Activated effector memory CD4-positive, alpha-beta T cell treated with anti-CD3 and anti-CD28 coated beads, Interleukin-2, amount 50 U/mL, for 16 hours (primary cell): ENCODE measurements at regions not wholly inside any gene's neighbourhood (a gene's known extent, or its start where the extent isn't known, plus 50 kb on each side); places are given as distances from the start of the nearest gene placed in this dataset.
"Not testable (repeated sequence)": the region's sequence is repeated elsewhere in the genome, so short reads cannot be mapped to it uniquely, and the experiment has no call there.

ENCODE experiments used
- DNase-seq: peaks from one replicate; pipeline ENCODE4 v3.0.0-alpha.2; 2020

GRCh38 chr3:21017115-21017852 is 733.7 kb downstream of the ZNF385D start:
- no peak for DNase-seq

- no peak for DNase-seq
Measured at GRCh38 chr3:21013566-21013965, 737.4 kb downstream of the ZNF385D start.

- no peak for DNase-seq
Measured at GRCh38 chr3:20999661-21000060, 751.3 kb downstream of the ZNF385D start.

GRCh38 chr3:20997183-20997582 is 753.8 kb downstream of the ZNF385D start:
- DNase-seq: no peak

- no peak for DNase-seq
Measured at GRCh38 chr3:20990896-20991295, 760.1 kb downstream of the ZNF385D start.

GRCh38 chr3:20989653-20990052 is 761.4 kb downstream of the ZNF385D start:
- DNase-seq: not testable (repeated sequence)

GRCh38 chr3:20984594-20985205 is 766.3 kb downstream of the ZNF385D start:
- no peak for DNase-seq

- DNase-seq: no peak
Measured at GRCh38 chr3:20975188-20975651, 775.8 kb downstream of the ZNF385D start.

GRCh38 chr3:20974396-20974795 is 776.6 kb downstream of the ZNF385D start:
- DNase-seq: no peak

- not testable (repeated sequence) for DNase-seq
Measured at GRCh38 chr3:20970807-20971206, 780.2 kb downstream of the ZNF385D start.

- not testable (repeated sequence) for DNase-seq
Measured at GRCh38 chr3:20967485-20967884, 781.5 kb upstream of the SGO1 start.

- no peak for DNase-seq
Measured at GRCh38 chr3:20958161-20958560, 772.2 kb upstream of the SGO1 start.

GRCh38 chr3:20945892-20946291 is 759.9 kb upstream of the SGO1 start:
- no peak for DNase-seq

GRCh38 chr3:20935791-20936190 is 749.8 kb upstream of the SGO1 start:
- no peak for DNase-seq

- DNase-seq: no peak
Measured at GRCh38 chr3:20931834-20932233, 745.8 kb upstream of the SGO1 start.

- no peak for DNase-seq
Measured at GRCh38 chr3:20930034-20930433, 744.0 kb upstream of the SGO1 start.

GRCh38 chr3:20924646-20925385 is 738.8 kb upstream of the SGO1 start:
- no peak for DNase-seq

- DNase-seq: not testable (repeated sequence)
Measured at GRCh38 chr3:20921112-20921511, 735.1 kb upstream of the SGO1 start.

GRCh38 chr3:20916951-20917606 is 731.1 kb upstream of the SGO1 start:
- no peak for DNase-seq

GRCh38 chr3:20914310-20914709 is 728.3 kb upstream of the SGO1 start:
- no peak for DNase-seq

GRCh38 chr3:20912406-20912805 is 726.4 kb upstream of the SGO1 start:
- DNase-seq: no peak

- no peak for DNase-seq
Measured at GRCh38 chr3:20909511-20909910, 723.5 kb upstream of the SGO1 start.

GRCh38 chr3:20905210-20905805 is 719.3 kb upstream of the SGO1 start:
- no peak for DNase-seq
